Activated CD8-positive, alpha-beta T cell treated with anti-CD3 and anti-CD28 coated beads for 36 hours (primary cell): ENCODE measurements at regions not wholly inside any gene's neighbourhood (a gene's known extent, or its start where the extent isn't known, plus 50 kb on each side); places are given as distances from the start of the nearest gene placed in this dataset.

ENCODE experiments used
- ATAC-seq: fragments of 200-7000 bp; cut with Tn5 transposase; one replicate; pipeline ENCODE4 v1.10.0; 2021; ENCODE audit warnings: mild to moderate bottlenecking, moderate library complexity
- CTCF ChIA-PET: fragments of 350-600 bp; sonication (Branson Sonifier 250); formaldehyde crosslinking; loops from one replicate; lab custom pipeline; 2021; ENCODE audit warnings: antibody characterized with exemption; lab: Charles Lee
- POLR2A ChIA-PET: fragments of 350-600 bp; sonication (Branson Sonifier 250); formaldehyde crosslinking; loops from one replicate; lab custom pipeline; 2021; ENCODE audit warnings: antibody characterized with exemption; lab: Charles Lee
- DNase-seq: peaks from one replicate; pipeline ENCODE4 v3.0.0-alpha.2; 2020
- H3K27ac Mint-ChIP-seq: one replicate; pipeline ENCODE4 v1.8.0; 2021; ENCODE audit warnings: mild to moderate bottlenecking, mixed read lengths
- H3K27me3 Mint-ChIP-seq: one replicate; pipeline ENCODE4 v1.8.0; 2021; ENCODE audit warnings: mixed read lengths
- H3K36me3 Mint-ChIP-seq: one replicate; pipeline ENCODE4 v1.8.0; 2021; ENCODE audit warnings: low read depth, mixed read lengths
- H3K4me1 Mint-ChIP-seq: one replicate; pipeline ENCODE4 v1.8.0; 2021; ENCODE audit warnings: low read depth, mixed read lengths
- H3K4me3 Mint-ChIP-seq: one replicate; pipeline ENCODE4 v1.8.0; 2021; ENCODE audit warnings: mild to moderate bottlenecking, moderate library complexity, mixed read lengths
- H3K9me3 Mint-ChIP-seq: one replicate; pipeline ENCODE4 v1.8.0; 2021; ENCODE audit warnings: mixed read lengths
- CTCF ChIP-seq: fragments of 200-600 bp; IDR thresholded peaks from one replicate; pipeline ENCODE4 v1.8.0; 2022; ENCODE audit warnings: antibody characterized with exemption, mild to moderate bottlenecking
- intact Hi-C: fragments of 100-400 bp; cut with micrococcal nuclease; formaldehyde crosslinking; loops from one replicate; pipeline ENCODE4 v1.10.0; 2022

DNA sequence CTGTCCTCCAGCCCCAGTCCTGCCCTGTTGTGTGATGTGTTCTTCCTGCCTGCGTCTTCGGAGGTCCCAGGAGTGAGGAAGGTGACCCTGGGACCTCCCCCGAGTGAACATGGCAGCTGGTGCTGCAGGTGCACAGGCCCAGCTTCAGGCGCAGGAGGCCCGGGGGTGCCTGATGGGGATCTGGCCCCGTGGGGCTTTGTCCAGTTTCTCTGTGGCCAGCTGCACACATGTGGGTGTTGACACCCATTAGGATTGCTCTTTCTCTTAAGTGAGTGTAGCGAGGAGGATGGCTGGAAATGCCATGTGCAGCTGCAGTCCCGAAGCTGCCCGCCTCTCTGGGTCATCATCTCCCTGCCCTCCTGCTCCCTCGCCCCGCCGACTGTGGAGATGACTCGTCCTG, 1279.7 kb downstream of the BRD1 start:
- H3K27me3 Mint-ChIP-seq = no peaks in the 10 kb centered on the region
- H3K36me3 Mint-ChIP-seq = no peaks in the 10 kb centered on the region
- POLR2A ChIA-PET = no interaction called here
- H3K4me1 Mint-ChIP-seq = no peaks in the 10 kb centered on the region
- H3K27ac Mint-ChIP-seq = no peak overlapping the region
- no peaks in the 10 kb centered on the region for H3K9me3 Mint-ChIP-seq
- TF ChIP-seq CTCF = no peak
- ATAC-seq = no peak
- DNase-seq = no peak
- intact Hi-C loops = no loop called here
- H3K4me3 Mint-ChIP-seq = no peak overlapping the region
- CTCF ChIA-PET = no interaction called here

- Mint-ChIP-seq H3K9me3 (peaks cover 3% of the 10 kb centered on the region), H3K27ac (no peak overlapping the region), H3K27me3 (no peaks in the 10 kb centered on the region), H3K4me3 (no peak overlapping the region), H3K4me1 (no peaks in the 10 kb centered on the region), H3K36me3 (no peaks in the 10 kb centered on the region)
- no peak for TF ChIP-seq CTCF
- POLR2A ChIA-PET = no interaction called here
- intact Hi-C loops = no loop called here
- ATAC-seq = no peak
- DNase-seq = no peak
- CTCF ChIA-PET = no interaction called here
These were observed 1280.8 kb downstream of the BRD1 start for GRCh38 chr22:48546653-48547424.

GRCh38 chr22:48545987-48546386, 1281.7 kb downstream of the BRD1 start:
- no peak for ATAC-seq
- ChIA-PET POLR2A (no interaction called here), CTCF (no interaction called here)
- Mint-ChIP-seq H3K4me3 (no peak overlapping the region), H3K9me3 (peaks cover 3% of the 10 kb centered on the region), H3K36me3 (no peaks in the 10 kb centered on the region), H3K4me1 (no peaks in the 10 kb centered on the region), H3K27me3 (no peaks in the 10 kb centered on the region), H3K27ac (no peak overlapping the region)
- no peak for DNase-seq
- intact Hi-C loops = no loop called here
- no peak for TF ChIP-seq CTCF

DNA sequence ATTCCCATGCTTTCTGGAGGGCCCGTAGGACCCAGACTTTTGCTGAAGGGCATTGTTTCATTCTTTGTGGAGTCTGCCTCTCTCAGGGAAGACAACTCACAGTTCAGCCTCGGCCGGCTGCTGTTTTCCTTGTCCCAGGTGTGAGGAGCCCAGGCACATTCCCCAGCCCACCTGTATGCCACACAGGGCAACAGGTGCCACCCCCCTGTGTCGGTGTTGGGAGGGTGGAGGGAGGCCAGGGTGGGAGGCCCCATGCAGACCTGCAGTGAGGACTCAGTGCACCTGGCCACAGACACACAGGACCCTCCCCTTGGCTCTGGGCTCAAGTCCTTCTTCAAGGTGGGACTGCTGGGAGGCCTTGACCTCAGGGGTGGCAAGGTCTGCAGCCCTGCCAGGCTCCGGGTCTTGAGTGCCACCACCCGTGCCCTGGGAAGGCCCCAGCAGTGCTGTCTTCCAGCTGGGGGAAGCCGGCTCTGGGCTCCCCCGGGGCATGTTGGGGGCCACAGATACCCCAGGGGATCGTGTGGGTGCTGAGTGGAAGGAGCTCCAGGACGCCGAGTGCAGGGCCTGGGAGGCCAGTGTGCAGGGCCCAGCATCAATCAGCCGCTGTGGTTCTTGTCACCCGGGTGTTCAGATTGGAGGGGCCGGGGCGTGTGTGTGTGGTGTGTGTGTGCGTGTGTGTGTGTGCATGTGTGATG, 1286.1 kb downstream of the BRD1 start:
- no peak for TF ChIP-seq CTCF
- POLR2A ChIA-PET = no interaction called here
- no peaks in the 10 kb centered on the region for H3K36me3 Mint-ChIP-seq
- CTCF ChIA-PET = no interaction called here
- ATAC-seq (no peak), DNase-seq (no peak)
- H3K9me3 Mint-ChIP-seq = peaks cover 3% of the 10 kb centered on the region
- H3K27me3 Mint-ChIP-seq = no peaks in the 10 kb centered on the region
- H3K27ac Mint-ChIP-seq = no peak overlapping the region
- intact Hi-C loops = no loop called here
- no peak overlapping the region for H3K4me3 Mint-ChIP-seq
- H3K4me1 Mint-ChIP-seq = no peaks in the 10 kb centered on the region

- no peak for TF ChIP-seq CTCF
- Mint-ChIP-seq H3K27ac (no peak overlapping the region), H3K27me3 (no peaks in the 10 kb centered on the region), H3K4me1 (no peaks in the 10 kb centered on the region), H3K36me3 (no peaks in the 10 kb centered on the region), H3K9me3 (peaks cover 3% of the 10 kb centered on the region), H3K4me3 (no peak overlapping the region)
- no peak for ATAC-seq
- intact Hi-C loops = no loop called here
- CTCF ChIA-PET = no interaction called here
- POLR2A ChIA-PET = no interaction called here
- no peak for DNase-seq
These were observed 1288.4 kb downstream of the BRD1 start for GRCh38 chr22:48539261-48539660.
